ENCODE measurements at regions not wholly inside any gene's neighbourhood (a gene's known extent, or its start where the extent isn't known, plus 50 kb on each side); places are given as distances from the start of the nearest gene placed in this dataset.

DNA sequence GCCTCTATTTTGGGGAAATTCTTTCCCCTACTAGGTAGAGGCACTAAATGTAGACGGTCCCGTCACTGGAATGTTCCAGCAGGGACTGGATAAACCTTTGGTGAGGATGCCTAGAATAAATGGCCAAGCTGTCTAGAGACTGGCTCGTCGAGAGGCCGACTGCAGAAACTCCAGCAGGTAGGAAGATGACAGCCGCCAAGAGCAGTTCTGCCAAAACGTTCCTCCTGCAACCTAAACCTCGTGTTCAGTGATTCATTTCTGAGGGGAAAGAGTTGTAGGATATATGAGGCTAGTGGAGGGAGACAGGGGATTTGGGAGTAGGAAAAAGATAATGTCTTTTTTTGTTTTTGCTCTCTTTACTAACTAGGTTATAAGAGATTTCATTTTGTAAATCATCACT is 184.7 kb upstream of the GDF10 start:
- no peak for DNase-seq (ENCODE audit: low read depth, low spot score)
- H3K4me3 ChIP-seq, result no peak overlapping the region
- TF ChIP-seq FOXP2 (optimal IDR thresholded peaks at IDR 0.05; ENCODE audit: control extremely low read depth, extremely low read length, insufficient read depth) (no peak), EZH2 (IDR thresholded peaks at IDR 0.05) (no peak), POLR2AphosphoS5 (IDR thresholded peaks at IDR 0.05; ENCODE audit: borderline replicate concordance, low read depth, low read length) (no peak)
- no peaks in the 10 kb centered on the region for H3K9me3 ChIP-seq (ENCODE audit: low read depth, low read length)
- H3K36me3 ChIP-seq (ENCODE audit: insufficient read depth, low read length), result no peaks in the 10 kb centered on the region
- H3K27ac ChIP-seq, result no peak overlapping the region
- no peak overlapping the region for H3K9ac ChIP-seq (ENCODE audit: insufficient read length)

DNA sequence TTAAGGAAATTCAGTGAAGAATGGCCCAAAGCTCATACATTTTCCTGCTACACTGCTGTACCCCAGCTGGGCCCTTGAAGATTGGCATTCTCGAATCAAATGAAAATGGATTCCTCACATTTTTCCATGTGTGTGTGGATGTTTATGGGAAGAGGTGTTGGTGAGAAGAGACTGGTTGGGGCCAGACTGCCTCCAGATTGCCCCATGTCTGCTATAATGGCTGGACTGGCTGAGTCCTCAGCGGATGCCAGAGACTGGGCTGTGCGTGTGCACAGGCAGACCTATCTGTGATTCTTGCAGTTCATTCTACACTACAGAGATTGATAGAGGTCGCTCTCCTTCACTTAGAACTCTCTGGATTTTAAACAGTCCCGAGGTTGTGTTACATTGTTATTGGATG is 183.6 kb upstream of the GDF10 start:
- Histone ChIP-seq H3K36me3 (ENCODE audit: insufficient read depth, low read length) (no peaks in the 10 kb centered on the region), H3K27ac (no peak overlapping the region), H3K4me3 (no peak overlapping the region), H3K9me3 (ENCODE audit: low read depth, low read length) (no peaks in the 10 kb centered on the region), H3K9ac (ENCODE audit: insufficient read length) (no peak overlapping the region)
- TF ChIP-seq POLR2AphosphoS5 (IDR thresholded peaks at IDR 0.05; ENCODE audit: borderline replicate concordance, low read depth, low read length), result no peak
- no peak for TF ChIP-seq FOXP2 (optimal IDR thresholded peaks at IDR 0.05; ENCODE audit: control extremely low read depth, extremely low read length, insufficient read depth)
- no peak for TF ChIP-seq EZH2 (IDR thresholded peaks at IDR 0.05)
- no peak for DNase-seq (ENCODE audit: low read depth, low spot score)

DNA sequence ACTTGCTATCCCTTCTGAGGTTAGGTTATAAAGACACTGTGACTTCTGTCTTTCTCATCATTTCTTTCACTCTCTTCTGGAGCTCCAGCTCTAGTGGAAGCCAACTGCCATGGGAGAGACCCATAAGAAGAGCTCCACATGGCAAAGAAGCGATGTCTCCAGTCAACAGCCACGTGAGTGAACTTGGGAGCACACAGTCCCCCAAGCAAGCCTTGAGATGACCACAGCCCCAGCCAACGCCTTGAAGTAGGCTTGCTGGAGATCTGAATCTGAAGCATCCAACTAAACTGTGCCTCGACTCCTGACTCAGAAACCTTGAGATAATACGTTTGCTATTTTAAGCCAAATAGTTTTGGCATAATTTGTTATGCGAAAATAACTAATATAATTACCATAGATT is 181.7 kb upstream of the GDF10 start:
- Histone ChIP-seq H3K9ac (ENCODE audit: insufficient read length) (no peak overlapping the region), H3K36me3 (ENCODE audit: insufficient read depth, low read length) (no peaks in the 10 kb centered on the region), H3K4me3 (no peak overlapping the region), H3K27ac (no peak overlapping the region), H3K9me3 (ENCODE audit: low read depth, low read length) (no peaks in the 10 kb centered on the region)
- no peak for TF ChIP-seq POLR2AphosphoS5 (IDR thresholded peaks at IDR 0.05; ENCODE audit: borderline replicate concordance, low read depth, low read length)
- no peak for TF ChIP-seq EZH2 (IDR thresholded peaks at IDR 0.05)
- no peak for DNase-seq (ENCODE audit: low read depth, low spot score)

DNA sequence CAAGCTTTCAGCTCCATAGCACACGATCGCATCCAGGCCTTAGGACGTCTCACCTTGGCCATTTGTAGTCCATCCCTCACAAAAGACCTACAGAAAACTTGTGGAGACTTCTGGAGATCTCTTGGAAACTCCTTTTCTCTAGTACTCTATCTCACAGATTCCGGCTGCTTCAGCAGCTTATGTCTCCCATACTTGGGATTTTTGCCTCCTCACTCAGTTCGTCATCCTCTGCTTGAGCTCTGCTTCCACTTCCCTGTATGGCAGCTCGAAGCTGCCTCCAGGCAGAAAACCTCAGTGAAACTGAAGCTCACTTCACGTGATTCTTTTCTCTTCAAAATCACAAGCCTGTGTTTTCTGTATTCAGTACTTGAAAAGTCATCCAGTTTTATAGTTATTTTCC is 178.7 kb upstream of the GDF10 start:
- H3K9me3 ChIP-seq (ENCODE audit: low read depth, low read length), result no peaks in the 10 kb centered on the region
- no peak overlapping the region for H3K27ac ChIP-seq
- TF ChIP-seq EZH2 (IDR thresholded peaks at IDR 0.05) (no peak), FOXP2 (optimal IDR thresholded peaks at IDR 0.05; ENCODE audit: control extremely low read depth, extremely low read length, insufficient read depth) (no peak), POLR2AphosphoS5 (IDR thresholded peaks at IDR 0.05; ENCODE audit: borderline replicate concordance, low read depth, low read length) (no peak)
- H3K36me3 ChIP-seq (ENCODE audit: insufficient read depth, low read length), result no peaks in the 10 kb centered on the region
- DNase-seq (ENCODE audit: low read depth, low spot score), result no peak
- no peak overlapping the region for H3K9ac ChIP-seq (ENCODE audit: insufficient read length)
- no peak overlapping the region for H3K4me3 ChIP-seq

DNA sequence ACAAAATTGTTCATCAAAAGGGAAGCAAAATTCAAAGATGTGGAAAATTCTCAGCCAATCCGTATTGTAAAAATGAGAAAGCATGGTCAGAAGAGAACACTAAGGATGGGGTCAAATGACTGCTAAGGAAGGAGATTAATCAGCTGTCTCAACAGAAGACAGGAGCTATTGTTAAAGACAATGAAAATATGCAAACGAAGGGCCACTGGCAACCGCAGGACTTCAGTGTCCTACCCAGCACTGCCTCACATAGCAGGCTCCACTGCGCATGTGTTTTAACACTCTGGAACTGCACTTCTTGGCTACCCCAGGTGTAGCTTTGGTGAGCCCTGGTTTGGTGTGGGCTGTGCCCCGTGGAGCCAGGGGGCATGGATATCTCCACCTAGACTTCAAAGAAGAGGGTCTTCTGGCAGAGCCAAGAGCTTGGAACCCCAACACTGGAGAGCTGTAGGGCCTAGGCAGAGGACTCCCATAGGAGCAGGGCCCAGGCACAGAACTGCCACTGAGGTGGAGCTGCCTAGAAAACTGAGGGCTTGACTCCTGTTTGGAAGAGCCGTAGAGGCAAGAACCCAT is 176.2 kb upstream of the GDF10 start:
- no peaks in the 10 kb centered on the region for H3K36me3 ChIP-seq (ENCODE audit: insufficient read depth, low read length)
- H3K4me3 ChIP-seq, result no peak overlapping the region
- TF ChIP-seq EZH2 (IDR thresholded peaks at IDR 0.05), result no peak
- no peak for TF ChIP-seq FOXP2 (optimal IDR thresholded peaks at IDR 0.05; ENCODE audit: control extremely low read depth, extremely low read length, insufficient read depth)
- no peak for TF ChIP-seq POLR2AphosphoS5 (IDR thresholded peaks at IDR 0.05; ENCODE audit: borderline replicate concordance, low read depth, low read length)
- H3K9me3 ChIP-seq (ENCODE audit: low read depth, low read length), result no peaks in the 10 kb centered on the region
- H3K27ac ChIP-seq, result no peak overlapping the region
- no peak overlapping the region for H3K9ac ChIP-seq (ENCODE audit: insufficient read length)
- DNase-seq (ENCODE audit: low read depth, low spot score), result no peak

DNA sequence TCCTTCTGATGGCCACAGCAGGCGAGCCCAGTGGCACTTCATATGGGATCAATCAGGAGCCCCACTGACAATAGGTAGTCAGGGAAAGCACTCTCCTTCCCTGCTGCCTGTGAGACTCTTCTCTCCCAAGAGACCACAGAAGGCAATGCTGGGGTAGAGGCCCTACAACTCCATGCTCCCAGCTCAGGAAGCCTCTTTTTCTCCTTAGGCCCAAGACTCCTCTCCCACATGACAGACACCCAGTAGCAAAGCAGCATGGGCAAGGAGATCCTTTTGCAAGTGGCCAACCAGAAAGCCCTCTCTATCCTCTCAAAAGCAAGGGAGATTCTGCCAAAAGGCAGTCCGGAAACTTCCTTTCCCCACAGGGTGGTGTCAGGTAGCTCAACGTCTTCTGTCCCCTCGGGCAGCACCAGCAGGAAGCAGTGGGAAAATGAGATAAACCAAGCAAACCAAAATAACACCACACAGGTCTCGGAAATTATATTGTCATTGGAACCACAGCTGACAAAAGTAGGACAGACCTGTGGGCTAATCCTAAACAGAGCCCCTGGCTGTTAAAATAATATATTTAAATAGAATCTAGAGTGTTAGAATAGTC is 172.7 kb upstream of the GDF10 start:
- Histone ChIP-seq H3K9me3 (ENCODE audit: low read depth, low read length) (no peaks in the 10 kb centered on the region), H3K27ac (no peak overlapping the region), H3K9ac (ENCODE audit: insufficient read length) (no peak overlapping the region), H3K36me3 (ENCODE audit: insufficient read depth, low read length) (no peaks in the 10 kb centered on the region), H3K4me3 (no peak overlapping the region)
- no peak for DNase-seq (ENCODE audit: low read depth, low spot score)
- TF ChIP-seq POLR2AphosphoS5 (IDR thresholded peaks at IDR 0.05; ENCODE audit: borderline replicate concordance, low read depth, low read length), result no peak
- no peak for TF ChIP-seq FOXP2 (optimal IDR thresholded peaks at IDR 0.05; ENCODE audit: control extremely low read depth, extremely low read length, insufficient read depth)
- TF ChIP-seq EZH2 (IDR thresholded peaks at IDR 0.05), result no peak

DNA sequence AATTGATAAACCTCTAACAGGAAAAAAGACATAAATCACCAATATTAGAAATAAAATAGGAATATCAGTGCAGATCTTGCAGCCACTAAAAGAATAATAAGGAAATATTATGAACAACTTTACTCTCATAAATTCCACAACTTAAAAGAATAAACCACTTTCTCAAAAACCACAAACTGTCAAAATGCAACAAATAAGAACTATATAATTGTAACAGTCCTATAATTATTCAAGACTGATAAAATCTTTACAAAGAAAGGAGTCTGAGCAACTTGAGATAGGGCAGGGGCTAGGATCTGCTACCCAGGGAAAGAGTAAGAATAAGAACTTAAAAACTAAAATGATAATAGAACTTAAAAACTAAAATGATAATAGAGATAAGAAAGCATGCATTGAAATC is 169.5 kb upstream of the GDF10 start:
- DNase-seq (ENCODE audit: low read depth, low spot score), result no peak
- TF ChIP-seq EZH2 (IDR thresholded peaks at IDR 0.05) (no peak), POLR2AphosphoS5 (IDR thresholded peaks at IDR 0.05; ENCODE audit: borderline replicate concordance, low read depth, low read length) (no peak), FOXP2 (optimal IDR thresholded peaks at IDR 0.05; ENCODE audit: control extremely low read depth, extremely low read length, insufficient read depth) (no peak)
- Histone ChIP-seq H3K9ac (ENCODE audit: insufficient read length) (no peak overlapping the region), H3K27ac (no peak overlapping the region), H3K9me3 (ENCODE audit: low read depth, low read length) (no peaks in the 10 kb centered on the region), H3K4me3 (no peak overlapping the region), H3K36me3 (ENCODE audit: insufficient read depth, low read length) (no peaks in the 10 kb centered on the region)

DNA sequence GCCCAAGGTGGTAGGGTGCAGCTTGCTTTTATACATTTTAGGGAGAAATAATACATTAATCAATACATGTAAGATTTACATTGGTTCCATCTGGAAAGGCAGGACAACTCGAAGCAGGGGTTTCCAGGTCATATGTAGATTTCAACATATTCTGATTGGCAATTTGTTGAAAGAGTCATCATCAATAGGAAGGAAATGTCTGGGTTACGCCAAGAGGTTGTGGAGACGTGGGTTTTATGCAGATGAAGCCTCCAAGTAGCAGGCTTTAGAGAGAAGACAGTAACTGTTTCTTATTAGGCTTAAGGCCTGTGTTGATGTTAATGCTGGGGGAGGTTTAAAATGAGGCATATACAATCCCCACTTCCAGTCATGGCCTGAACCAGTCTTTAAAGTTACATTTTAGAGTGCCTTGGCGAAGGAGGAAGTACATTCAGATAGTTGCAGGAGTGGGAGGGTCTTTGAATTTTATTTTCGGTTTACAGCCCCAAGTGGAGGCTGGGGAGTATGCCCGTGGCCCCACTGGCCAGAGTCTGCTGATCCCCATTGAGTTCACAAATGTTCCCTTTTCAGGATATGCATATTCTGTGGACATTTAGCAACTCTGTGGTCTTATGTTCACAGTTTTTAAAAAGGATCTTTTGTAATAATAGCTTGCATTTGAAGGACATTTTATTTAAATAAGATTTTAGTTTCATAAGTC is 166.0 kb upstream of the GDF10 start:
- no peak for DNase-seq (ENCODE audit: low read depth, low spot score)
- H3K27ac ChIP-seq, result no peak overlapping the region

More for the DNA sequence above, 166.0 kb upstream of the GDF10 start:
- H3K9ac ChIP-seq (ENCODE audit: insufficient read length), result no peak overlapping the region
- no peak overlapping the region for H3K4me3 ChIP-seq
- no peaks in the 10 kb centered on the region for H3K9me3 ChIP-seq (ENCODE audit: low read depth, low read length)
- TF ChIP-seq POLR2AphosphoS5 (IDR thresholded peaks at IDR 0.05; ENCODE audit: borderline replicate concordance, low read depth, low read length), result no peak
- TF ChIP-seq FOXP2 (optimal IDR thresholded peaks at IDR 0.05; ENCODE audit: control extremely low read depth, extremely low read length, insufficient read depth), result no peak
- TF ChIP-seq EZH2 (IDR thresholded peaks at IDR 0.05), result no peak
- H3K36me3 ChIP-seq (ENCODE audit: insufficient read depth, low read length), result no peaks in the 10 kb centered on the region

All from SK-N-MC (cell line).